ENCODE measurements at regions not wholly inside any gene's neighbourhood (a gene's known extent, or its start where the extent isn't known, plus 50 kb on each side); places are given as distances from the start of the nearest gene placed in this dataset.
A peak's percentile ranks its signal among the peaks of the same experiment; 100 is the strongest.
"Not testable (repeated sequence)": the region's sequence is repeated elsewhere in the genome, so short reads cannot be mapped to it uniquely, and the experiment has no call there.

- H3K4me3 ChIP-seq (ENCODE audit: low read length in 3 of 3); intact Hi-C loops (cut with DNase I); H3K27ac ChIP-seq (ENCODE audit: low read depth in 2 of 2, low read length in 2 of 2); H3K27me3 ChIP-seq (ENCODE audit: control insufficient read depth, insufficient read depth, low read length); FAIRE-seq; H3K9me3 ChIP-seq (ENCODE audit: control insufficient read depth in 2 of 3, insufficient read depth in 1 of 3, low read length in 3 of 3); H3K9ac ChIP-seq (ENCODE audit: low read length in 3 of 3); H3K4me1 ChIP-seq (ENCODE audit: control insufficient read depth in 2 of 3, insufficient read depth in 2 of 3, low read depth in 1 of 3, low read length in 3 of 3); H3K36me3 ChIP-seq (ENCODE audit: control insufficient read depth in 2 of 3, insufficient read depth in 3 of 3, low read length in 3 of 3): not testable (repeated sequence)
- DNase-seq, result peak in 1 of 5 donors; percentile 23
Measured at GRCh38 chrX:149420566-149420965, 84.5 kb downstream of the IDS start.

GRCh38 chrX:149398027-149398426 is 107.1 kb downstream of the IDS start:
- DNase-seq (no peak), FAIRE-seq (no peak)
- H3K9me3 ChIP-seq (ENCODE audit: control insufficient read depth in 2 of 3, insufficient read depth in 1 of 3, low read length in 3 of 3), result no peaks in the 10 kb centered on the region
- no peaks in the 10 kb centered on the region for H3K36me3 ChIP-seq (ENCODE audit: control insufficient read depth in 2 of 3, insufficient read depth in 3 of 3, low read length in 3 of 3)
- TF ChIP-seq CTCF (IDR thresholded peaks at IDR 0.05; ENCODE audit: borderline replicate concordance, extremely low read depth, insufficient read depth), result no peak
- no peak overlapping the region for H3K27ac ChIP-seq (ENCODE audit: low read depth in 2 of 2, low read length in 2 of 2)
- no peaks in the 10 kb centered on the region for H3K27me3 ChIP-seq (ENCODE audit: control insufficient read depth, insufficient read depth, low read length)
- H3K4me3 ChIP-seq (ENCODE audit: low read length in 3 of 3), result no peak overlapping the region
- no peak overlapping the region for H3K9ac ChIP-seq (ENCODE audit: low read length in 3 of 3)
- H3K4me1 ChIP-seq (ENCODE audit: control insufficient read depth in 2 of 3, insufficient read depth in 2 of 3, low read depth in 1 of 3, low read length in 3 of 3), result no peaks in the 10 kb centered on the region
- intact Hi-C loops (cut with DNase I), result no loop called here

GRCh38 chrX:149392921-149393320 is 112.2 kb downstream of the IDS start:
- H3K4me3 ChIP-seq (ENCODE audit: low read length in 3 of 3), result no peak overlapping the region
- H3K9ac ChIP-seq (ENCODE audit: low read length in 3 of 3), result no peak overlapping the region
- no peaks in the 10 kb centered on the region for H3K36me3 ChIP-seq (ENCODE audit: control insufficient read depth in 2 of 3, insufficient read depth in 3 of 3, low read length in 3 of 3)
- DNase-seq (no peak), FAIRE-seq (no peak)
- H3K27me3 ChIP-seq (ENCODE audit: control insufficient read depth, insufficient read depth, low read length), result no peaks in the 10 kb centered on the region
- no peak for TF ChIP-seq CTCF (IDR thresholded peaks at IDR 0.05; ENCODE audit: borderline replicate concordance, extremely low read depth, insufficient read depth)
- H3K4me1 ChIP-seq (ENCODE audit: control insufficient read depth in 2 of 3, insufficient read depth in 2 of 3, low read depth in 1 of 3, low read length in 3 of 3), result no peaks in the 10 kb centered on the region
- intact Hi-C loops (cut with DNase I), result no loop called here
- H3K9me3 ChIP-seq (ENCODE audit: control insufficient read depth in 2 of 3, insufficient read depth in 1 of 3, low read length in 3 of 3), result no peaks in the 10 kb centered on the region
- H3K27ac ChIP-seq (ENCODE audit: low read depth in 2 of 2, low read length in 2 of 2), result no peak overlapping the region

DNA sequence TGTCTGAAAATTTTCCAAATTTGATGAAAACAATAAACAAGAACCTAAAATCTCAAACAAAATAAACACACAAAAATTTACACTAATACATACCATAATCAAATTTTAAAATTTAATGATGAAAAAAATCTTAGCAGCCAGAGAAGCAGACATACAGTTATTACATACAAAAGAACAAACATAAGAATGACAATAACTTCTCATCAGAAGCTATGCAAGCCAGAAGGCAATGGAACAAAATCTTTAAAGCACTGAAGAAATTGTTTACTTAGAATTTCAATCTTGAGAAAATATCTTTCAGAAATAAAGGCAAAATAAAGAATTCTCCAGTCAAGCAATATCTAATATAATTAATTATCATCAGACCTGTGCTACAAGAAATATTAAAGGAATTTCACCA is 121.3 kb downstream of the IDS start:
- FAIRE-seq (no peak), DNase-seq (no peak)
- no peak for TF ChIP-seq CTCF (IDR thresholded peaks at IDR 0.05; ENCODE audit: borderline replicate concordance, extremely low read depth, insufficient read depth)
- intact Hi-C loops (cut with DNase I), result no loop called here
- no peaks in the 10 kb centered on the region for H3K4me1 ChIP-seq (ENCODE audit: control insufficient read depth in 2 of 3, insufficient read depth in 2 of 3, low read depth in 1 of 3, low read length in 3 of 3)
- no peaks in the 10 kb centered on the region for H3K27me3 ChIP-seq (ENCODE audit: control insufficient read depth, insufficient read depth, low read length)
- H3K4me3 ChIP-seq (ENCODE audit: low read length in 3 of 3), result no peak overlapping the region
- H3K27ac ChIP-seq (ENCODE audit: low read depth in 2 of 2, low read length in 2 of 2), result no peak overlapping the region
- no peak overlapping the region for H3K9ac ChIP-seq (ENCODE audit: low read length in 3 of 3)
- no peaks in the 10 kb centered on the region for H3K9me3 ChIP-seq (ENCODE audit: control insufficient read depth in 2 of 3, insufficient read depth in 1 of 3, low read length in 3 of 3)
- no peaks in the 10 kb centered on the region for H3K36me3 ChIP-seq (ENCODE audit: control insufficient read depth in 2 of 3, insufficient read depth in 3 of 3, low read length in 3 of 3)
